ENCODE measurements at regions not wholly inside any gene's neighbourhood (a gene's known extent, or its start where the extent isn't known, plus 50 kb on each side); places are given as distances from the start of the nearest gene placed in this dataset.

GRCh38 chr21:38925478-38925877 is 119.7 kb downstream of the ETS2 start:
- intact Hi-C loops (cut with DNase I; ENCODE audit: low total_unique reads), result no loop called here

GRCh38 chr21:38924954-38925353 is 119.2 kb downstream of the ETS2 start:
- Histone ChIP-seq H3K27me3 (no peaks in the 10 kb centered on the region), H3K4me1 (peaks cover 4 to 11% of the 10 kb centered on the region in 2 donors), H3K9me3 (no peaks in the 10 kb centered on the region), H3K36me3 (no peaks in the 10 kb centered on the region), H3K27ac (peak overlapping the region; percentile 80 to 83), H3K4me3 (no peak overlapping the region)
- TF ChIP-seq POLR2A (IDR thresholded peaks at IDR 0.05), result no peak
- no peak for TF ChIP-seq CTCF (IDR thresholded peaks at IDR 0.05)
- no peak for DNase-seq
- intact Hi-C loops (cut with DNase I; ENCODE audit: low total_unique reads), result no loop called here

More at GRCh38 chr21:38925478-38925877, 119.7 kb downstream of the ETS2 start:
- Histone ChIP-seq H3K9me3 (no peaks in the 10 kb centered on the region), H3K27me3 (no peaks in the 10 kb centered on the region), H3K36me3 (no peaks in the 10 kb centered on the region), H3K4me1 (peaks cover 4 to 9% of the 10 kb centered on the region in 2 donors), H3K27ac (peak overlapping the region; percentile 80 to 83), H3K4me3 (no peak overlapping the region)
- no peak for DNase-seq
- TF ChIP-seq CTCF (IDR thresholded peaks at IDR 0.05) (no peak), POLR2A (IDR thresholded peaks at IDR 0.05) (no peak)

- Histone ChIP-seq H3K4me1 (peaks cover 4 to 11% of the 10 kb centered on the region in 2 donors), H3K27me3 (no peaks in the 10 kb centered on the region), H3K9me3 (no peaks in the 10 kb centered on the region), H3K4me3 (no peak overlapping the region), H3K27ac (peak overlapping the region; percentile 8 to 81), H3K36me3 (no peaks in the 10 kb centered on the region)
- TF ChIP-seq POLR2A (IDR thresholded peaks at IDR 0.05) (no peak), CTCF (IDR thresholded peaks at IDR 0.05) (no peak)
- intact Hi-C loops (cut with DNase I; ENCODE audit: low total_unique reads), result no loop called here
- DNase-seq, result no peak
These were observed 117.7 kb downstream of the ETS2 start for GRCh38 chr21:38923429-38923828.

GRCh38 chr21:38922474-38923235 is 116.9 kb downstream of the ETS2 start:
- intact Hi-C loops (cut with DNase I; ENCODE audit: low total_unique reads), result no loop called here
- Histone ChIP-seq H3K27me3 (no peaks in the 10 kb centered on the region), H3K27ac (peak overlapping the region; percentile 81 to 89), H3K9me3 (no peaks in the 10 kb centered on the region), H3K4me1 (peaks cover 4 to 11% of the 10 kb centered on the region in 2 donors), H3K36me3 (no peaks in the 10 kb centered on the region), H3K4me3 (no peak overlapping the region)
- DNase-seq, result no peak
- no peak for TF ChIP-seq CTCF (IDR thresholded peaks at IDR 0.05)
- TF ChIP-seq POLR2A (IDR thresholded peaks at IDR 0.05), result no peak

GRCh38 chr21:38921511-38922251 is 116.0 kb downstream of the ETS2 start:
- no peaks in the 10 kb centered on the region for H3K27me3 ChIP-seq
- H3K27ac ChIP-seq, result peak overlapping the region; percentile 81 to 89
- TF ChIP-seq POLR2A (IDR thresholded peaks at IDR 0.05), result no peak
- no peak for TF ChIP-seq CTCF (IDR thresholded peaks at IDR 0.05)
- H3K9me3 ChIP-seq, result no peaks in the 10 kb centered on the region
- intact Hi-C loops (cut with DNase I; ENCODE audit: low total_unique reads), result no loop called here
- H3K4me1 ChIP-seq, result peaks cover 4 to 11% of the 10 kb centered on the region in 2 donors
- peak; percentile 47 to 71 for DNase-seq
- no peak overlapping the region for H3K4me3 ChIP-seq
- H3K36me3 ChIP-seq, result no peaks in the 10 kb centered on the region
